Omental fat pad (tissue), 3 donors: ENCODE measurements at regions not wholly inside any gene's neighbourhood (a gene's known extent, or its start where the extent isn't known, plus 50 kb on each side); places are given as distances from the start of the nearest gene placed in this dataset.

Experiments used
- ATAC-seq: fragments of 150-250 bp; one replicate; pipeline ENCODE4 v1.9.1; 2016; ENCODE audit warnings: mild to moderate bottlenecking, moderate library complexity; ENCODE audit not compliant: low FRiP score
- DNase-seq: peaks from one replicate; pipeline ENCODE4 v3.0.0-alpha.2; 2019; ENCODE audit warnings: low spot score
- CTCF ChIP-seq, 3 donors: fragments of 450-650 bp; IDR thresholded peaks; one replicate each; pipeline ENCODE4 v1.5.1; 2016 to 2017; ENCODE audit warnings: antibody characterized with exemption in 3 of 3, mild to moderate bottlenecking in 3 of 3, moderate library complexity in 2 of 3

GRCh38 chr11:129317571-129317970 lies 58.1 kb upstream of the BARX2 start:
- ATAC-seq (no peak), DNase-seq (no peak)
- TF ChIP-seq CTCF (IDR thresholded peaks at IDR 0.05) = no peak

GRCh38 chr11:129316781-129317180 lies 58.9 kb upstream of the BARX2 start:
- DNase-seq = no peak
- no peak for ATAC-seq
- no peak for TF ChIP-seq CTCF (IDR thresholded peaks at IDR 0.05)

DNA sequence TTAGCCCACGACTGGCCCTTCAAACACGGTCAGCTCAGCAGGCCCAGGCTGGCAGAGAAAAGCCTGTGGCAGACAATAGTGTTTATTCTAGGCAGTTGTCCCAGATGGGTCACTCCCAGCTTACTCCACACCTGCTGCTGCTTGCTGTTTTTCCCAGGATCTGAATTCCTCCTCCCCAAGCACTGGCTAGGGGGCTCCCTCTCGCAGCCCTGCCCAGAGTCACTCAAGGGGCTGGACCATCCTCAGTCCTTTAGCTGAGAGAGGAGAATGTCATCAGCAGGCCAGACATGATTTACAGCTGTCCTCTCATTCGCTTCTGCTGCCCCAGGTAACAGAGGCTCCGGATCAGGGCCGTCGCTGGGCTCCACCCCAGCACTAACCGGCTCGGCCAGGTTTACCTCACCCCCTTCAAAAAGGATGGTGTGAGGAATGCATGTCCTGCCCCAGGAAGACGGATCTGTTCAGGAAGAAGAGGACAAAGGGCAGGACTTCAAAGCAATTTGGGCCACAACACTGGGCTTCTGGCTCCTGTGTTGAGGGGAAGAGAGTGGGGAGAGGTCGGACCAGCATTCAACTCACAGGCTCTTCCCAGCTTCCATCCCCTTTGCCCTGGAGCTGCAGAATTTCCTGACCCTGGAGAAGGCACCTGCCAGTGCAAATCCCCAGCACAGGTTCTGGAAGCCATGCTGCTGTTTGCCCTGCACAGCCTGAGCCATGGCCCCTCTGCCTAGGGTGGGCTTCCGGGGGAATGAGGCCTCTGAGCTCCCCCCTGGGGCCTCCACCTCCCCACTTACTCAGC lies 59.7 kb upstream of the BARX2 start:
- ATAC-seq (no peak), DNase-seq (no peak)
- no peak for TF ChIP-seq CTCF (IDR thresholded peaks at IDR 0.05)

DNA sequence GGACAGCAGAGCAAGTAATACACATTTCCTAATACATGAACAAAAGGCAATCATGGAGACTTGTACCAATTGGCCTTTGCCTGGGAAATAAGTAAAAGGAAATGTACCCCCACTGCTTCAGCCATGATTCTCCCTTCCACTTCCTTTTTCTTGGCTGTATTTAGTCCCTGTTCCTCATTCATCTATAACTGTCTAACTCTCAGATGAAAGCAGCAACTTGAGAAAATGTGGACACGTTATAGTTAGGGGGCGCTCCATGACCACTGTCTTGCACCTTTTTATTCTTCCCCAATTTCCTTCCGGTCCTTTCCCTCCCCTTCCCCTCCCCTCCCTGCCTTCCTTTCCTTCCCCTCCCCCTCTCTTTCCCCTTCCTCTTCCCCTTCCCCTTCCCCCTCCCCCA lies 61.3 kb upstream of the BARX2 start:
- no peak for ATAC-seq
- no peak for TF ChIP-seq CTCF (IDR thresholded peaks at IDR 0.05)
- no peak for DNase-seq

- DNase-seq (no peak), ATAC-seq (no peak)
- no peak for TF ChIP-seq CTCF (IDR thresholded peaks at IDR 0.05)
These were observed 61.9 kb upstream of the BARX2 start for GRCh38 chr11:129313541-129314297.

DNA sequence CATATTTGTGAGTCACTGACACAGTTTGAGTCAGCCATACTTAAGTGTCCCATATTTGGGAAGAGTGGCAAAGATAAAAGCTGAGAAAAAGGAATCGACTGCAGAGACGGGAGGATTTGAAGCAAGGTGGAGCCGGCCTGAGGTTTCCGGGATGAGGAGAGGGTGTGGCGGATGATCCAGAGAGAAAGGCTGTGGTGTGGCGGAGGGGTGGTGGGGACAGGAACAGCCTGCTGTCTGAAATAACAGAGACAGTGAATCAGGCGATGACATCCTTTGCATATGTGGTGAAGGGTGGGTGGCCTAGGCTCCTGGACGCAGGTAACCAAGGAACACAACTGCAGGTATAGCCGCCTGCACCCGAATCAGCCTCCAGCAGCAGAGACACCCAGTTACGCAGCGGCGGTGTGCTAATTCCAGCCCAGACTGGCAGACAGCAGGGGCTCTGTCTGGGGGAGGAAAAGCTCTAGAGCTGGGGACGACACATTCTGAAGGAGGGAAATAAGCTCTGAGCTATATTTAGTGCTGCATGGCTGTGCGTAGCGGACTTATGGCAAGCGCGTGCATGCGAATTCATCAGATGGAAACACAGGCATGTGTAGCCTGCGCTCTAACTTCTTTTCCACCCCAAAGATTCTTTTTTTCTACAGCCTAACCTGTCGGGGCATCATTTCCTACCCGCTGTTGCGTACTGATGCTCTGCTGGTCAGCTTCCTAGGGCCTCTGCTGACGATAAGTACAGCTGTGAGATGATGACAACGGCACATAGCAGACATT lies 62.7 kb upstream of the BARX2 start:
- ATAC-seq (no peak), DNase-seq (no peak)
- TF ChIP-seq CTCF (IDR thresholded peaks at IDR 0.05) = no peak
